GM20431 (cell line): ENCODE measurements at regions not wholly inside any gene's neighbourhood (a gene's known extent, or its start where the extent isn't known, plus 50 kb on each side); places are given as distances from the start of the nearest gene placed in this dataset.

ENCODE experiments used
- in situ Hi-C: fragments of 300-500 bp; cut with MseI, MboI; formaldehyde crosslinking; loops from one replicate; pipeline ENCODE4 v1.15.0; 2020; ENCODE audit warnings: low sequenced_read_pairs; ENCODE audit not compliant: unreplicated experiment

- in situ Hi-C loops, result no loop called here
Observed at GRCh38 chr2:128925631-128926030, 607.0 kb upstream of the HS6ST1 start.

DNA sequence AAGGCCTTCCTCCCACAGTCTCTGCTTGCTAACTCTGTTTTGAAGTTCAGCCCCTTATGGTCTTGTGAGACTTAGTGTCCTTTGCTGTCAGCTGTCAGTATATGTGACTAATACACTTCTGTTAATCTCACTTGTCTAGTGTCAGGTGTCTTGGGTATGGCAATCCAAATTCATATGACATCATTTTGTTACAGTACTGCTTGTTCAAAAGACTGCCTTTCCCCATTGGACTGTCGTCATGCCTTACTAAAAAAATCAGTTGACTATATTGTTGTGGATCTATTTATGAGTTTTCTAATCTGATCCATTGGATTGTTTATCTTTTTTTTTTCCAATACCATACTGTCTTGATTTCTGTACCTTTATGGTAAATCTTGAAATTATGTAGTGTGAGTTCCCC, 611.4 kb upstream of the HS6ST1 start:
- in situ Hi-C loops, result no loop called here

DNA sequence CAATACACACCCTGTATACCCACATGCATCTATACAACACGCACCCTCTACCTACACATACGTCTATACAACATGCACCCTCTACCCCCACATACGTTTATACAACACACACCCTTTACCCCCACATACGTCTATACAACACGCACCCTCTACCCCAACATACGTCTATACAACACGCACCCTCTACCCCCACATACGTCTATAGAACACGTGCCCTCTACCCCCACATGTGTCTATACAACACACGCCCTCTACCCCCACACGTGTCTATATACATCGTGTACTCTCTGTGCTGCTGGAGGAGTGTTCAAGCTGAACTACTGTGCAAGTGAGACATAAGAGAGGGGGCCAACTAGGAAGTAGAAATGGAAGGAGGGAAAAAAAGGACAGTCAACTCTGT, 621.7 kb upstream of the HS6ST1 start:
- in situ Hi-C loops, result no loop called here

GRCh38 chr2:128941751-128942150, 623.1 kb upstream of the HS6ST1 start:
- in situ Hi-C loops, result no loop called here

GRCh38 chr2:128949360-128949759, 630.7 kb upstream of the HS6ST1 start:
- in situ Hi-C loops, result no loop called here

GRCh38 chr2:128950758-128951157, 632.1 kb upstream of the HS6ST1 start:
- in situ Hi-C loops, result no loop called here

GRCh38 chr2:128958241-128958640, 639.6 kb upstream of the HS6ST1 start:
- in situ Hi-C loops, result no loop called here

DNA sequence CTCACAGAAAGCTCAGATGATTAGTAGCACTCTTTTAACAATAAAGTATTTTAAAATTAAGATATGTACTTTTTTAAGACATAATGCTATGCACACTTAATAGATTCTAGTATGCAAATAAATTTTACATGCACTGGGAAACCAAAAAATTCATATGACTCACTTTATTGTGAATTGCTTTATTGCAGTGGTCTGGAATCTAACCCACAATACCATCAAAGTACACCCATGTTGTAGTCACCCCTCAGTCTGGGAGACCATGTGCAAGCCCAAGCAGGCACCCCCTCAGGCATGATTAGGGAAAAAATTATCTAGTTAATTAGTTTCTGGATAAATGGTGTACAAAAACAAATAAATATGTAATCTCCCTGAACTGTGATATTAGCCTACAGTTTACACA, 649.0 kb upstream of the HS6ST1 start:
- in situ Hi-C loops, result no loop called here

DNA sequence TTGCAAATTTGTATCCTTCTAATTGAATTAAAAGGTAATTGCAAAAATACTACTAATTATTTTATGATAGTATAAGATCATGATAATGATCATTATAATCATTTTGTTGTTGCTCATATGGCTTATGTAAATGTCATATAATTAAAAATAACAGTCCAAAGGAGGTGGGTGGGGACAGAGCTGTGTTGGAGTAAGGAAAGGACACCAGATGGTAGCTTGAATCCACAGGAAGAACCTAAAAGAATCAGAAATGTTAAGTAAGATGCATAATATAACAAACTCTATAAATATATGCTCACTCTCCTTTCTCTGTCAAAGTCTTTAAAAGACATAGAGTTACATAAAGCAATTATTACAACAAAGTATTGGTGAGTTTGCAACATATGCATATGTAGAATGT, 650.7 kb upstream of the HS6ST1 start:
- in situ Hi-C loops, result no loop called here

GRCh38 chr2:128970332-128971116, 651.9 kb upstream of the HS6ST1 start:
- in situ Hi-C loops, result no loop called here

DNA sequence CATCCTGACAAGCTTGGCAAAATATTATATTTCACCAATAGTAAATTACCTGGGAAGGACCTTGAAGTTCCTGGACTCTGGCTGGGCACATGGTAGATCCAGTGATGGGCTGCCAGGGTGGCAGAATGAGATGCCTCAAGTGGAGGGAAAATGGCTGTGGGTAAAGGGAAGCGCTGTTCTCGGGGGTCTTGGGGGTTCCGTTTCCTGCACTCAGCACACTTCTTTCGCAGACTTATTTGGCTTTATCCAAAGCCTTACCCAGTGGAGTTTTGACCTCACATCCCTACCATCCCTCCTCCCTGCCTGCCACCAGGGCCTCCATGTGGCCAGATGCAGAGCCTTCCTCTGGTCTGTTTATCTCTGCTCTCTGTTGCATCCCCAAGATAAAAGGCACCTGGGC, 654.9 kb upstream of the HS6ST1 start:
- in situ Hi-C loops, result no loop called here

GRCh38 chr2:128978212-128978611, 659.5 kb upstream of the HS6ST1 start:
- in situ Hi-C loops, result no loop called here

- in situ Hi-C loops, result no loop called here
Observed at GRCh38 chr2:128979182-128979581, 660.5 kb upstream of the HS6ST1 start.

DNA sequence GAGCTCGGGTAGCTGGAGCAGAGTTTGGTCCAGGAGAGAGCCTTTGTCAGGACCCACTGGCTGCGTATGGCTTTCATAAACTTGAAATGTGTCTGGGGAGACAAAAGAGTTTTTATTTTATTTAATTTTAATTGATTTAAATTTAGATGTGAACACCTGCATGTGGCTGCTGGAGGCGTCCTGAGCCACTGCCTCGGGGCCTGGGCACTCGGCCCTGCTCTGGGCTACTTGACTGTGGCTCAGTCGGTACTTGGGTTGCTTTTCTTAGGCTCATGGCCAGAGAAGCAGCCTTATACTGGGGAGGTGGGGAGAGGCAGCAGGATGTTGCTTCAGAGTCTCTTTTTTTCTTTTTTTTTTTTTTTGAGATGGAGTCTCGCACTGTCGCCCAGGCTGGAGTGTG, 661.8 kb upstream of the HS6ST1 start:
- in situ Hi-C loops, result no loop called here

DNA sequence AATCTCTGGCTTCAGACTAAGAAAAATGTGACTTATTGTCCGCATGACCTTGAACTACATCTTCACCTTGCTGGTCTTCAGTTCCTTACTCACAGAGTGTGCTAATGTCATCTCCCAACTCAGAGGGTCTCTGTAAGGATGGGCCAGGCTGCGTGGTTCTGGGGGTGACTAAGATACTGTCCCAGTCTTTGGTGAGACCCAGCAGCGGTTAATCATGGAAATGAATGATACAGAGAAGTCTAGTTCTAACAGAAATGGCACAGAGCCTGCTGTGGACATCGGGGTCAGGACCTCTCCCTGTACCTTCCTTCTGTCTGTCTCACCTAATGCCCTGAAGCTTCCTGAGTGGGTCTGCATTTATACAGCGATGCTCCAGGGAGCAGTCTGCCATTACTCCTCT, 662.7 kb upstream of the HS6ST1 start:
- in situ Hi-C loops, result no loop called here

DNA sequence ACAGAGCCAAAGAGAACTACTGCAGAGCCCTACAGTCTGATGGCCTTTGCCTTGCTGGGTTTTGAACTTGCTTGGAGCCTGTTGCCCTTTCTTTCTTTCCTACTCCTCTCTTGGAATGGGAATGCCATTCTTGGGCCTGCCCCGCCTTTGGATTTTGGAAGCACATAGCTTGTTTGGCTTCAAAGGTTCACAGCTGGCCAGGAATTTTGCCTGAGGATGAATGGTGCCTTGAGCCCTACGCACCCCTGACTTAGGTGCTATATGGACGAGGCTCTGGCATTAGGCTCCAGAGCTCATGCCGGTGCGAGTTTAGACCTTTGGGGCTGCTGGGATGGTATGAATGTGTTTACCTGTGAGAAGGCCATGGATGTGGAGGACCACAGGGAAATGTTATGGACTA, 663.3 kb upstream of the HS6ST1 start:
- in situ Hi-C loops, result no loop called here

DNA sequence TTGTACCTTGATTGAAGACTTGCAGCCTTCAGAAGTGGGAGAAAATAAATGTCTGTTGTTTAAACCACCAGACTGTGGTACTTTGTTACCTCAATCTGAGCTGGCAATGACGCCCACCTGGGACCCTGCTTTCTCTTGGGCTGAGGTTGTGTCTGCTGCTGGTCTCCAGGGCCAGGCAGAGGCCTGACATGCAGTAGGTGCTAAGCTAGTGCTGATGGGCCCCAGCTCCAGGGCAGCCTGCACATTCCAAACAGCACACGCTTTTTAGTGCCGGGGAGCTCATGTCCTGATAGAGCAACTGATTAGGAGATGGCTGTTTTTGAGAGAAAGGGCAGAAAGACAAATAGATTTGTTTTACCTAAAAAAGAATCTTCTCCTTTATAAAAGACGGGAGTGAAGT, 664.0 kb upstream of the HS6ST1 start:
- in situ Hi-C loops, result no loop called here

GRCh38 chr2:128983094-128983493, 664.4 kb upstream of the HS6ST1 start:
- in situ Hi-C loops, result no loop called here

DNA sequence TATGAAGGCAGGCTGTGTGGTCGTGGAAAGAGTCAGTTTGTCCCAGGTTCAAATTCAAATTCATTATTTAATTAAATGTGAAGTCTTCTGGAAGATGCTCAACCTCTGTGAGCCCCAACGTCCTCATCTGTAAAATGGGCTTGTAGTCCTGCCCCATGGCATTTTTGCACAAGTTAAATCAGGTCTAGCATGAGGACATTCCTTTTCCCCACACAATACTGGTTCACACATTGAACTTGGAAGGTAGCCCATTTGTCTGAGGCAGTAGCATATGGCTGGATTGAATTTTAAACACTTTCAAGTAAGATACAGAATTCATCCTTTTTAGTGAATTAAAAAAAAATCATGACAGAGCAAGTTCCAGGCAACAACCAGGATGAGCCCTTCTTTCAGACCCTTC, 665.4 kb upstream of the HS6ST1 start:
- in situ Hi-C loops, result no loop called here

DNA sequence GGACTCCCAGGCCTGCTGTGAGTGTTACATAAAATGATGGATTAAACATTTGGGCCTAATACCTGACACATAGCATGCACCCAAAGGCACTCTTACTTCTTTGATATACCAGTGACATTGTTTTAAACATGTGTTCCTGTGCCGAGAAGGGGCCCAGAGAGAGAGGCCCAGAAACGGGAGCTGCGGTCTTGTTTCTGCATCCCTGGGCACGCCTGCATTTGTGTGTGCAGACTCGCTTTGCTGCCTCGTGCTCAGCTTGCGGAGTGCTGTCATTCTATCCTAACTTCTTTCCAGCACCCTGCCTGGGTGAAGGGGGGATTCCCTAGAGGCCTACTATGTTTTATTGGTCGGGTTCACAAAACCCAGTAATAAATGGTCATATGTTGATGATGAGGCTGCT, 666.2 kb upstream of the HS6ST1 start:
- in situ Hi-C loops, result no loop called here

GRCh38 chr2:128986026-128986715, 667.5 kb upstream of the HS6ST1 start:
- in situ Hi-C loops, result no loop called here

GRCh38 chr2:128986867-128987268, 668.2 kb upstream of the HS6ST1 start:
- in situ Hi-C loops, result no loop called here
